HG02623 (cell line): ENCODE measurements at regions not wholly inside any gene's neighbourhood (a gene's known extent, or its start where the extent isn't known, plus 50 kb on each side); places are given as distances from the start of the nearest gene placed in this dataset.

ENCODE experiments used
- ATAC-seq: cut with Tn5 transposase; IDR thresholded peaks from one replicate; pipeline ENCODE4 v1.9.1; 2021; ENCODE audit warnings: moderate library complexity; ENCODE audit not compliant: unreplicated experiment

DNA sequence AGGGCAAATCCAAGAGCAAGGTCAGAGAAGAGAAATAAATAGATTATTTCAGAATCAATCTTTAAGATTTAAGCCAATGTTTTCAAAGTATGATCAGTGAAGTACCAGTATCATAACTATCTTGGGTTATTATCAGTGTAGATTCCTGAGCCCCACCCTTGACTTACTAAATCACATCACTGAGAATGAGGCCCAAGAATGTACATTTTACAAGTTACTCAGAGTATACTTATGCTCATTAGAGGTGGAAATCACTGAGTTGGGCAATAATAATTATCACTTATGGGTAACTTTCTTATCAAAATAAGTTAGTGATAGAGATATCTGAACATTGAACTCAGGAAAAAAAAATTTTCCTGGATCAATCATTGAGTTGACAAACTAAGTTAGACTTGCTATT is 121.6 kb upstream of the NOCT start:
- no peak for ATAC-seq

DNA sequence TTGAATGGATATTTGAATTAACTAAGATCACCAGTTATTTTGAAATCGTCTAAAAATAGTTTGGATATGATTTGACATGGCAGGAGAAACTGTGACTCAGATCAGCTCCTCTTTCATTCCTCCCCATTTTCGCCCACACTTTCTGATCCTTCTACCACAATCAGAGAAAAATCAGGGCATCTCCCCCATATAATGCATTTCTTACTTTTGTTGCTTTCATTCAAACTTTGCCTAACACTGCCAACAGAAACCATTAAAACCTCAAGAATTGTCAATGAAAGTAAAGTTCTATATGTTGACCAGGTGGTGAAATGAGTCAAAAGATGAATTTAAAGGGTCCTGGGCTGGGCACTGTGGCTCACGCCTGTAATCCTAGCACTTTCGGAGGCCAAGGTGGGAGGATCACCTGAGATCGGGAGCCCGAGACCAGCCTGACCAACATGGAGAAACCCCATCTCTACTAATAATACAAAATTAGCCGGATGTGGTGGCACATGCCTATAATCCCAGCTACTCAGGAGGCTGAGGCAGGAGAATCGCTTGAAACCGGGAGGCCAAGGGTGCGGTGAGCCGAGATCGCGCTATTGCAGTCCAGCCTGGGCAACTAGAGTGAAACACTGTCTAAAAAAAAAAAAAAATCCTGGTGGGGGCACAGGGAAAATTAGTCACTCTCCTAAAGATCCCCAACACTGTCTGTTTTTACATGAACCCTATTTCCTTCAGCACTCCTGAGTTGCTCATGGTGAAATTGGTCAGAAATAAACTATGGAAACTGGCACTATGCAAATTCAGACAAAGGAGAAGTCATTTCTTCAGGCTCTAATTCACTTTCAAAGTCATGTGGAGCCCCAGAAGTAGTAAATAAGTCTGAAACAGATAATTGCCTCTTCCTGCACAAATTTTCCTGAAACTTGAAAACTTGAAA is 122.8 kb upstream of the NOCT start:
- ATAC-seq = no peak

DNA sequence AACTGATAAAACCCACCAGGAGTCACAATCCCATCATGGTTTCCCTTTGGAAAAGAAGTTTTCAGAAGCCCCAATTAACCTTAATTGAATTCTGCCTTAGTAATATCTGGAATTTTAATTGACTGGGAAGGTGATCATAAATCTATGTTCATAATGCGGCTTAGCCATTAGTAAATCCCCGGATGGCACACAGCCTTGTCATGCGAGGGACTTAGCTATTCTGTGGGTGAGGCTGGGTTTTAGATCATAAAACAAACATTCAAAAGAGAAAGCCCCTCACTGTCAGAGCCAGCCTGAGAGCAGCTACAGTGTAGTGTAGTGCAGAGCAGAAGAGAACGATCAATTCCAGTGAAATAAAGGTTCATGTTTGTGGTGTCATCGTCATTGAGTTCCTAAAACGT is 124.0 kb upstream of the NOCT start:
- ATAC-seq = no peak

DNA sequence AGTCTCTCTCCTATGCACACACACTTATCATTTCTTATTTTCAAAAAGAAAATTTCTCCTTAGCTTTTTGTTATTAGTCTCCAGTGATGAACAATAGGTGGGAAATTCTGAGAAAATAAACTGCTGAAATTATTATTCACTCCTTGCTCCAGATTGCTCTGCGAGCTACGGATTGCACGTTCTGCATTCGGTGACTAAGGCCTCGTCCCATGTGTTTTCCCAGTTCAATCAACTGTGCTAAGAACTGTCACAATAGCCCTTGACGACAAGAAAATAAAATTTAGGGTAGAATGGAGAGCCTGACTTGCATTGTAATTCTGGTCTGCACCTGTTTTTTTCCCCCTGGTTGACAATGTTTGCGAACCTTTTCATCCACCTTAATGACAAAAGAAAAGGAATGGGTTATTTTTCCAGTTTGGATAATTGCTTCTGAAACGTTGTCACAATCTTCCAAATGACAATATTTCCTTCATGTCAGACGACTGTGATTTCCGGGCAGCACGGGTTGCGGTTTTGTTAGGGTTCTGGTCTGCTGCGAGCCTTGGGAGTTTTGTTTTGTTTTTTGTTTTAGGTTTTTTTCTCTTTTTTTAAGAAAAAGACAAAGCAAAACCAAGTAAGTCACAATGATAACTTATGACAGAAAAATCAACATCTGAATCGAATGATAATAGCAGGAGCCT is 124.5 kb upstream of the NOCT start:
- ATAC-seq = no peak

DNA sequence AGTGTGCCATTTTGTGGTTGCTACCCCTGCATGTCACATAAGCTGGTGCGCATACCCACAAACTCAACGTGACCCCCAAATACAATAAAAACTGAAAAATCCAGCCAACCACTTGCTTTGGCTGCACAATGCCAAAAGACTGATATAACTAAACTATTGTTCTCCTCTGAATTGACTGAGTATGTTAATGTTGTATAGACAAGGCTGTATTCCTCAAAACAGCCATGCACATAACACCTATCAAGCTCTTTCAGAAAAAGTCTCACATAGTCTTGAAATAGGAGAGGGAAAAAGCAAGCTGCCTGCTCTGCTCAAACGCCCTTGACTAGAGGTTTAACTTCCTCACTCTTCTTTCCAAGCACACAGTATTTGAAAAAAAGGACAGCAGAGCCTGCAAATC is 126.4 kb upstream of the NOCT start:
- no peak for ATAC-seq

DNA sequence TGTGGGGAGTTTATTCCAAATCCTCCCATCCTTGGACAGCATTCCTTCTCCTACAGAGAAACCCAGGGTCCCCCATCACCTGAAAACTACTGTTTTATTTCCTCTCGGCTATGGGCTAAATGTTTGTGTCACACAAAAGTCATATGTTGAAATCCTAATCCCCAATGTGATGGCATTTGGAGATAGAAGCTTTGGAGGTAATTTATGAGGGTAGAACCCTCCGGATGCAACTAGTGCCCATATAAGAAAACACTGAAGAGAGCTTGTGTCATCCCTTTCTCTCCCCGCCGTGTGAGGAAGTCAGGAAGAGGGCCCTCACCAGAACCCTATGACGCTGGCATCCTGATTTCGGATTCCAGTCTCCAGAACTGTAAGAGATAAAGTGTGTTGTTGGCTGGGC is 127.8 kb upstream of the NOCT start:
- no peak for ATAC-seq

DNA sequence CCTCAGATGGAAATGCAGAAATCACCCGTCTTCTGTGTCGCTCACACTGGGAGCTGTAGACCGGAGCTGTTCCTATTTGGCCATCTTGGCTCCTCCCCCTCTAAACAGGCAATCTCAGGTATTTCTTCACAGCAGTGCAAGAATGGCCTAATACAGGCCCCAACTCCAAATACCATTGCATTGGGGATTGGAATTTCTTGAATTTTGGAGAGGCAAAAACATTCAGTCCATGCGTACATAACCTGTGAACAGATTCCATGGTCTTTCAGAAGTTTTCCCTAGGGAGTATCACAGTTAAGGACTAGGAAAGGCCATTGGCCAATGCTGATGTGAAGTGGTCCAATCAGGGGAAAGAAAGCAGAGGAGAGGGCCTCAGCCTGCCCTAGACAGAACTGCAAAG is 128.2 kb upstream of the NOCT start:
- no peak for ATAC-seq

DNA sequence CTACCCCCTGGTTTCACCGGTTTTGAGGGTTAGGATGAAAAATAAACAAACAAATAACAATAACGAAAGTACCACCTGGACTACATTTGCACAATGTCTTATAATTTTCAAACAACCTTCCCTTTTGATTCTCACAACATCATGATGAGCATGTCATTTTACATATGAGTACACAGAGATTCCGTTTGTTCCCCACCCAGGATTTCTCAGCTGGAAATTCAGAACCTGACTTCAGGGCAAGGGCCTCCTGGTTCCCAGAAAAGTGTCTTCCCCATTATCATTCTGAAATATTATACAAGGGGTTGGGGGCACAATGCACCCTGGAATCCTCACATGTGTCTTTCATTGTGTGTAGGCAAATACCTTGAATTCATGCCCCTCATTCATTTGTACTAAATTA is 135.8 kb upstream of the NOCT start:
- ATAC-seq = no peak

DNA sequence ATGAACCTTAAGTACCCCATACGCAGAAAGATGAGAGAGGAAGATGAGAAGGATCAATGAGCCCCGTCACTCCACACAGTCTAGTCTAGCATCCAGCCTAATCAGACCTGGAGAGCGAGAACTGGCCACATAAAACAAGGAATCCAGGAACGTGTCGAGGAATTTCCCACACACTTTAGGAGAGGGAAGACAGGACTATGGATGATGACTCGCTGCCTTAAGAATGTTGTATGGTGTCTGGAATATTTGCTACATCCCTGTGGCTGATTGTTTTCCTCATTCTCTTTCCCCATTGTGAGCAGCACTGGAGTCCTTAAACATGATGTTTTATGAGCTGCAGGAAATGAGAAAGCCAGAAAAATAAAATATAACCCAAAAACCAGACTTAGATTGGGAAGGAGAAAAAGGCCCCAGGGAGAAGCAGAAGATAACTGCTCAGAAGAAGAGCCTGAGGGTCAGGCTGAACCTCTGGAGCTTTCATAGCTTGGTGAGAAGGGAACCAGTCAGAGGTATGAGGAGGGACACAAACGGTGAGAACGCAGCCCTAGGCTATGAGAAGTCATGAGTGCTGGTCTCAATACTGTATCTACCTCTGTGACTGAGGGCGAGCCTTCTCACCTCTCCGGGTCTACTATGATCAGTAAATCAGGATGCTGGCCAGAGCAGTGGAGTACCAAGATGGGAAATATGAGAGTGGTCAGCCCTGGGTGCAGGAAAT is 139.5 kb upstream of the NOCT start:
- no peak for ATAC-seq

DNA sequence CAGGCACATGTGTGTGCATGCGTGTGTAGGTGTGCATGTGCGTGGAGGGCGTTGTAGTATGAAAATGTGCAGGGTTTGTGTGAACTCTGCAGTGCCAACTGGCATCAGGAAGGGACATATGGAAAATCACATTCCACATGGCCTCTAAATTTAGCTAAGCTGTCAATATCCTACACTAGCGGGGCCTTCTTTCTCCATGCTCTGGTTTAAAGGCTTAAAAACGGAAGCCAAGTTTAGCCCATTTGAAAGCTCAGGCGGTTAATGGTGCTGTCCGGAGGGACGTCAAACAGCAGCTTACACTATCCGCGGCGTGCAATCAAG is 144.1 kb upstream of the NOCT start:
- no peak for ATAC-seq

DNA sequence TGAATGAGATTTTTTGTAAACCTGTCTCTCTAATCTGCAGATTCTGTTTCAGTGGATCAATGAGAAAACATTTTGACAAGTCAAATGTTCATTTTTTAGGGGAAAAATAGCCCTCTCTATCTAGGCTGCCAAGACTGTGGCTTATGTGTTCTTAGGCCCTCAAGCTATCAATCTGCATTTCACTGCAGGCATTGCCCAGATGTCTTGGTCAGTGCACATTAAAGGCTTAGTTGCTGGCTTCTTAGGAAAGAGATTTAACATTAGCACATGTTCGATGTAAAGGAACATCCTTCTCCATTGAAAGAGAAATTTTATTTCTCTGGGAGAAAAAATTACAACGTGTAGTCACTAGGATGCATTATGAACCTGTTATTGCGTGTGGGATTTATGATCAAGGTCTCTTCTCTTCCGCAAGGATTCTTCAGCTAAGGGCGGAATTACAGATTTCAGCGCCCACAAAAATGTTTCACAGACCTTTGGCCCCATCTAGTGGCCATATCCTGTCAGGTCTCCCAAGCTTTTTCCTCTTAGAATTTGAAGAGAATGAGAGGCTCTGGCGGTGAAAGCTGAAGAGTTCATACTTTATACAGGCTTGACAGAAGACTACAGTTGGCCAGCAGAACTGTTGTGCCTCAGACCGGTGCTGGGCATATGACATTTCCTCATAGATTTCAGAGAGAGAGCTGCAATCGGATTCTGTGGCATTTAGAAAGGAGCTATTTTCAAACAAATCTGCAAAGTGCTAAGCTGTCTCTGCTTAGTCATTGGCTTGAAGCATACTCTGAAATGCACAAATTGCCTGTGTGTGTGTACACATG is 144.6 kb upstream of the NOCT start:
- ATAC-seq = peak; percentile 75

DNA sequence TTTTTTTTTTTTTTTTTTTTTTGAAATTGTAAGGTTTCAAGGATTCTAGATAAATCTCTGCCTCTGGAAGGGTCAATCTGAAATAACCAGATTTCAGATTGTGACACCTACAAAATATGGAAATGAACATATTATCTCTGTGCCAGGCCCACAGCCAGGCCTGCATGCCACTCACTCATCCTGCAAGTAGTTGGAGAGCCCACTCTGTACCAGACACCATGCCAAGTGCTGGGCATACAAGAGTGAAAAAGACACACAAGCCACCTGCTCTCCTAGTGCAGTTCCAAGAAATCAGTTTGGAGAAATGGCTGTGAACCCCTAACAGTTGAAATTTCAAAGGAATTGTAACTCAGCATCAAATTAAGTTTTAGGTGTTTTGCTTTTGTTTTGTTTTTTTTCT is 145.9 kb upstream of the NOCT start:
- no peak for ATAC-seq

DNA sequence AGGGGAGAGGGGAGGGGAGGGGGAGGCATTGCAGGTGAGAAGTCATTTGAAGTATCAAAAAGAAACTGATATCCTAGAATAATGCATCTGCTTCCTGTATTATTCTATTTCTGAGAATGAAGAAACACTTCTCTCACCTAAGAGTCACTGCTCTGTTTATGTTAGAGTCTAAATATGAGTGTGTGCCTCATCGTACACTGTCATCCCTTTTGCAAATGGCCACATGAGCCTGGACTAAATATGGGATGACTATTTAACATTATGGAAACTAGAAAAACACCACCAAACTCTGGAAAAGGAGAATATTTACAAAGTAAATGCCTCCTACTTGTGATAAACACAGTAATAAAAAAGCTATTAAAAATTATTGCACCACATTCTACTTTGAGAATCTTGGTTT is 146.4 kb upstream of the NOCT start:
- no peak for ATAC-seq

DNA sequence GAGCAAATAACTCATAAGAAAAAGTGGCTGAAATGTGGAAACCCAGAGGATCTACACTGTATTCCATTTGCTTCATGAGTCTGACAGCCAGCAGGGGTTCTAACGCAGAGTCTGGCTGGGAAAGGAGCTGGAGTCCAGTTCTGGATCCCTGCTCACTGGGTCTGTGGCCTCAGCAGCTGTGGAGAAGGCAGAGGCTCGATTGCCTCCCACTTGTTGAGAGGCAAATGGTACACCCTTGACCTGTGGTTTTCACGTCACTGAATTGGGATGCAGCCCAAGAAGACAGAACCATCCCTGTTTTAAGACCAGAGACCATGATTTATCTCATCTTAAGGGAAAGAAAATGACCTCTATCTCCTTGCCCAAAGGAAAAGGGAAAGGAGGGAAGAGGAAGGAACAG is 147.0 kb upstream of the NOCT start:
- no peak for ATAC-seq

DNA sequence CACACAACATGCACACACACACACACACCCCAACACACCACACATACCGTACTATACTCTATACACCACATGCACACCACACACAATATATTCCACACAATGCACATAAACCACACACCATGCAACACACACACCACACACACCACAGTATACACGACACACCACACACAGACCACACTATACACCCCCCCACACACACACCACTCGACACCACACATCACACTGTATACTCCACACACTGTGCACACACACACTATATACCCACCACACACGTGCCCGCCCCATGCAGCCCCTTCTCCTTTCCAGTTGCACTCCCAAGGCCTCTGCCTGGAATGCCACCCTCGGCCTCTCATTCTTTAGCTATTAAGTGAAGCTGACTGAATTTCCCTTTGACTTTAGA is 148.2 kb upstream of the NOCT start:
- no peak for ATAC-seq

DNA sequence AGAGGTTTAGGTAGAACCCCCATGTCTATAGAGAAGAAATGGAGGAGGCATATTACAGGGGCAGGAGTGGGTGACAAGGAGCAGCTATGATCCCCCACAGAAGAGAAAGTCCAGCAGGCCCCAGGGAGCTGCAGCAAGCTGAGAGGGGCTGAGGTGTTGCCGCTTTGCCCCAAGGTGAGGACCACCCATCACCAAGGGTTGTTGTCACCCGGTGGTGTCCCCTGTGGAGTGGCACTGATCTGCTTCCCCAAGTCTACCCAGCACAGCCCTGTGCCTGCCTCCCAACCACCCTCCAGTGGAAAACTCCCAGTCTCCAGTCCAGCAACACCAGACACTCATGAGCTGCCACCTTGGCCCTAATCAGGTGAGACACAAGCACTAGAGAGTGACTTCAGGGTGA is 149.3 kb upstream of the NOCT start:
- ATAC-seq = no peak

DNA sequence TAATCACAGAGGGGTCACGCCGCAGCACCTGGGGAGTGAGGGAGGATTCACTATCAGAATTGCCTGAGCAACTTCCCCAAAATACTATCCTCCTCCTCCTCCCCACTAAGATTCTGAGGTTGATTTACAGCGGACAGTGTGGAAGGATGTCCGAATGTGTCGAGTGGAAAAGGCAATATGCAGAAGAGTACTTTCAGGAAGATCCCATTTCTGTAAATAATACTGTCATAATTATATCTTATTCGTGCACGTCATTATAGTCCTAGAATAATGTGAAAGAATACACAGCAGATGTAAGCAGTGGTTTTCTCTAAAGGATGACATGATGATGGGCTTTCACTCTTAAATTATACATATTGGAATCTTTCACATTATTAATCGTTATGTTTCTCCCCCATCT is 149.8 kb upstream of the NOCT start:
- ATAC-seq = no peak

DNA sequence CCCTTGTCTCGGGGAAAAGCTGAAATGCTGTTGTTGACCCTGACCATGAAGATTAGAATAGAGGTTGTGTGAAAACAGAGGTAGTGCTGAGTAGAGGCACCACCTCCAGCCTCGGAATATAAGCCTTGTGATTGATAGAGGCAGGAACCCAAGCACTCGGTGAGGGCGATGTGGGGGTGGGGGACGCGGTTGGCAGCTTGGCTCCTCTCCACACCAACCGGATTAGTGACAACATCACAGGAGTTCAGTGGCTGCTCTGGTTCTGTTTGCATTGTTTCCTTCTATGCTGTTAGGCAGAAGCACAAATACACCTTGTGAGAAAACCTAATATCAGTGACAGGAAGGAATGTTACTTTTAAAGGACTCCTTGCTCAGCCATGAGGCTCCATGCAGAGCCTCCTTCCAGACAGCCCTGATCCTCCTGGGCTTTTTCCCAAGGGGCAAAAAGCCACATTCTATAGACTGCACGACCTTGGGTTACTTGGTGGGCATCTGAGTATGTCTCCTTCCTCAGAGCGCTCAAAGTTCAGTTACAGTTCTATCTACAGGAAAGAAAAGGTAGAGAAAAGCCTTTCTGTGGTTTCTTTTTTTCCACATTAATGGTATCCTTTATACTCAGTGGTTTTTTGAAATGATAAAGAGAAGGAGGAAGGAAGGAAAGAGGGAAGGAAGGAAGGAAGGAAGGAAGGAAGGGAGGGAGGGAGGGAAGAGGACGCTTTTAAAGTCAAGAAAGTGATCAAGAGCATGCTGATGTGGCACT is 150.4 kb upstream of the NOCT start:
- ATAC-seq = no peak

DNA sequence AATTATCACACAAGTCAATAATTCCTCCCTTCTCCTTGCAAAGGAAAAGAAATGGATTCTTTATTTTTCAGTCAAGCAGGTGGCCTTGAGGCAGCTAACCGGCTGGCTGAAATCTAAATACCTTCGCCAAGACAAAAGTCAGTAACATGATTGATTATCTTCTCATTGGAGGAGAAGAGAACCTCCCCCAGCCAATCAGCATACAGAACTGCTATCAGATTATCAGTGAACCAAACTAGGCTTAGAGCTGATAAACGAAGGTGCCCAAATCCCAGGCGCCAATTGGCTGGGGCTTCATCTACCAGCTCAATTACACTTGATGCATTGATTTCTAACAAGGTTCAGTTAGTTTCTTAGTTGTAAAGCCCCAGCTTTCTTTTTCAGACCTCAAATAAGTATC is 152.4 kb upstream of the NOCT start:
- ATAC-seq = no peak

DNA sequence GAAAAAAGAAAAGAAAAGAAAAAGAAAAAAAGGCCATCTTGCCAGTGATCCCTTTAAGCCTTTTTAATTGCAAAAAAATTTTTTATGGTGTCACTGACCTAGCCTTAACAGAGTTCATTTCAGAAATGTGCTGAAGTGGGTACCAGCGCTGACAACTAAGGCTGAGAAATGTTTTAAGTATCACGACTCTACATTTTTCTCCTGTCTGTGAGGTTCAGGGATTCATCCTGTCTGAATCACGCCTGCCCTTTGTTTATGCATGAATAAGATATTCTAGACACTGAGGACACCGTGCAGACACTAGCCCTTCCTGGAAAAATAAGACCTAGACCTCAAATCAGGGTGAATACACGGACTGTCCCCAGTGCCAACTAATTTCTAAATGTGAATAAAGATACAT is 154.4 kb upstream of the NOCT start:
- no peak for ATAC-seq
